WTC11 (cell line): ENCODE measurements at regions not wholly inside any gene's neighbourhood (a gene's known extent, or its start where the extent isn't known, plus 50 kb on each side); places are given as distances from the start of the nearest gene placed in this dataset.
"Not testable (repeated sequence)": the region's sequence is repeated elsewhere in the genome, so short reads cannot be mapped to it uniquely, and the experiment has no call there.

Experiments used
- ATAC-seq: fragments of 200-7000 bp; cut with Tn5 transposase; 2 replicates; pipeline ENCODE4 v1.10.0; 2021; ENCODE audit warnings: mild to moderate bottlenecking, moderate library complexity
- CTCF ChIA-PET: fragments of 300-600 bp; sonication (Branson Sonifier 250); formaldehyde crosslinking; loops from one replicate; lab custom pipeline; 2021; ENCODE audit warnings: antibody characterized with exemption; lab: Charles Lee
- POLR2A ChIA-PET: fragments of 350-600 bp; sonication (Branson Sonifier 250); formaldehyde crosslinking; loops from one replicate; lab custom pipeline; 2021; ENCODE audit warnings: antibody characterized with exemption; lab: Charles Lee
- DNase-seq: peaks from one replicate; pipeline ENCODE4 v3.0.0; 2021; ENCODE audit warnings: low spot score
- H3K27ac Mint-ChIP-seq: 2 replicates; pipeline ENCODE4 v1.8.0; 2021; ENCODE audit warnings: mixed read lengths
- H3K27me3 Mint-ChIP-seq: 2 replicates; pipeline ENCODE4 v1.8.0; 2021; ENCODE audit warnings: low read depth, mild to moderate bottlenecking, moderate library complexity, mixed read lengths
- H3K36me3 Mint-ChIP-seq: 2 replicates; pipeline ENCODE4 v1.8.0; 2021; ENCODE audit warnings: mixed read lengths
- H3K4me1 Mint-ChIP-seq: 2 replicates; pipeline ENCODE4 v1.8.0; 2022; ENCODE audit warnings: mixed read lengths
- H3K4me3 Mint-ChIP-seq: 2 replicates; pipeline ENCODE4 v1.8.0; 2021; ENCODE audit warnings: mild to moderate bottlenecking, moderate library complexity, mixed read lengths
- H3K9me3 Mint-ChIP-seq: 2 replicates; pipeline ENCODE4 v1.8.0; 2021; ENCODE audit warnings: mixed read lengths

DNA sequence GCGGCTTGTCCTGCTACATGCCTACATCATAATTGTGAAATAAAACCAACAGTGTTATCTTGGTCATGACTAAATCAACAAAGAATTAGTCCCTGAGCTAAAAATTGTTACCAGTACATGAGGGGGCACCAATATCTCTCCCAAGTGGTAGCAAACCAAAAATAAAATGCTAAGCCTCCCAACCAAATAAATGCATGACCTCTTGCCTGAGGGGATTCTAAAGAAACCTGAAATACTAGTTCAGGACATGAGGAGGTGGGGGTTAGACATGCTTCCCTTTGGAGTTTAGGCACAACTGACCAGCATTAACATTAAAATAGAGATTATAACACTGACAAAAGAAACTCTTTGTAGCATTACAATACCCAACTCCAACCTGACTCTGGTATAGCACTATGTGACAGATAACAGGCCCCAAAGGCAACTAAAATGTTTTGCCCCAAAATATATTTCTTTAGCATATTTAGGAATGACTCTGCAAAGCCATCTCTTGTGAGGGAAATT lies 654.3 kb upstream of the PABPC5 start:
- peaks cover 11% of the 10 kb centered on the region for H3K9me3 Mint-ChIP-seq
- peaks cover 29% of the 10 kb centered on the region for H3K36me3 Mint-ChIP-seq
- H3K27me3 Mint-ChIP-seq, POLR2A ChIA-PET, DNase-seq, H3K4me3 Mint-ChIP-seq, CTCF ChIA-PET: not testable (repeated sequence)
- peak overlapping the region; percentile 95 for H3K27ac Mint-ChIP-seq
- ATAC-seq: peak; percentile 93
- peaks cover 12% of the 10 kb centered on the region for H3K4me1 Mint-ChIP-seq
